Vagina (tissue), 2 donors: ENCODE measurements at regions not wholly inside any gene's neighbourhood (a gene's known extent, or its start where the extent isn't known, plus 50 kb on each side); places are given as distances from the start of the nearest gene placed in this dataset.

Experiments
- POLR2A ChIP-seq, 2 donors: fragments of 450-650 bp; IDR thresholded peaks; one replicate each; pipeline ENCODE4 v1.6.1; 2017; ENCODE audit warnings: antibody characterized with exemption in 2 of 2, mild to moderate bottlenecking in 2 of 2, moderate library complexity in 2 of 2
- TF ChIP-seq, protein P1 (sequence below), 3 experiments: fragments of 450-650 bp in 2 of 3; fragments of 200-600 bp in 1 of 3; sonication (generic) in 1 of 3; IDR thresholded peaks; one replicate each; pipeline ENCODE4 v1.5.1; 2017 to 2019; ENCODE audit warnings: antibody characterized with exemption in 3 of 3, mild to moderate bottlenecking in 2 of 3, moderate library complexity in 2 of 3

DNA sequence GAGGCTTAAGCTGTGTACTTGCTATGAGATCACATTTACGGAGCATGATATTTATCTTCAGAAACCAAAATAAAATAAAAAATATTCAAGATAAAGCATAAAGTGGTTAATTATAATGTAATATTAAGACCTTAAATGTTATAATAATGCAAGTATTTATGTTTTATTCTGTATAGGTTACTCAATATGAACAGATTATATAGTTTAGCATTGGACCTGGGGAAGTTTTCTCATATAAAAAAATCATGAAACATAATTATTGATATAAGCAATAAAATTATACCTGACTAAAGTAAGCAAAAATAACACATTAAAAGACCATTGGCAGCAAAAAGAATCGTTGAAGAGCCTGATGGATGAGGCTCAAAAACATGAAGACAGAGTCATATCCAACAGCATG lies 516.2 kb downstream of the SLC16A7 start:
- TF ChIP-seq, protein P1, sequence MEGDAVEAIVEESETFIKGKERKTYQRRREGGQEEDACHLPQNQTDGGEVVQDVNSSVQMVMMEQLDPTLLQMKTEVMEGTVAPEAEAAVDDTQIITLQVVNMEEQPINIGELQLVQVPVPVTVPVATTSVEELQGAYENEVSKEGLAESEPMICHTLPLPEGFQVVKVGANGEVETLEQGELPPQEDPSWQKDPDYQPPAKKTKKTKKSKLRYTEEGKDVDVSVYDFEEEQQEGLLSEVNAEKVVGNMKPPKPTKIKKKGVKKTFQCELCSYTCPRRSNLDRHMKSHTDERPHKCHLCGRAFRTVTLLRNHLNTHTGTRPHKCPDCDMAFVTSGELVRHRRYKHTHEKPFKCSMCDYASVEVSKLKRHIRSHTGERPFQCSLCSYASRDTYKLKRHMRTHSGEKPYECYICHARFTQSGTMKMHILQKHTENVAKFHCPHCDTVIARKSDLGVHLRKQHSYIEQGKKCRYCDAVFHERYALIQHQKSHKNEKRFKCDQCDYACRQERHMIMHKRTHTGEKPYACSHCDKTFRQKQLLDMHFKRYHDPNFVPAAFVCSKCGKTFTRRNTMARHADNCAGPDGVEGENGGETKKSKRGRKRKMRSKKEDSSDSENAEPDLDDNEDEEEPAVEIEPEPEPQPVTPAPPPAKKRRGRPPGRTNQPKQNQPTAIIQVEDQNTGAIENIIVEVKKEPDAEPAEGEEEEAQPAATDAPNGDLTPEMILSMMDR (IDR thresholded peaks at IDR 0.05): no peak
- TF ChIP-seq POLR2A (IDR thresholded peaks at IDR 0.05): no peak
